Fibroblast of villous mesenchyme (primary cell): ENCODE measurements at regions not wholly inside any gene's neighbourhood (a gene's known extent, or its start where the extent isn't known, plus 50 kb on each side); places are given as distances from the start of the nearest gene placed in this dataset.

Experiments
- DNase-seq: peaks from one replicate; pipeline ENCODE4 v3.0.0-alpha.2; 2010; ENCODE audit warnings: low read depth
- H3K4me3 ChIP-seq: 2 replicates; pipeline ENCODE4 v1.5.1; 2011; ENCODE audit warnings: low read depth, mild to moderate bottlenecking, low read length
- TF ChIP-seq, protein P1 (sequence below): IDR thresholded peaks from 2 replicates; pipeline ENCODE4 v1.5.1; 2012; ENCODE audit warnings: low read depth, mild to moderate bottlenecking, low read length; ENCODE audit not compliant: insufficient read depth

DNA sequence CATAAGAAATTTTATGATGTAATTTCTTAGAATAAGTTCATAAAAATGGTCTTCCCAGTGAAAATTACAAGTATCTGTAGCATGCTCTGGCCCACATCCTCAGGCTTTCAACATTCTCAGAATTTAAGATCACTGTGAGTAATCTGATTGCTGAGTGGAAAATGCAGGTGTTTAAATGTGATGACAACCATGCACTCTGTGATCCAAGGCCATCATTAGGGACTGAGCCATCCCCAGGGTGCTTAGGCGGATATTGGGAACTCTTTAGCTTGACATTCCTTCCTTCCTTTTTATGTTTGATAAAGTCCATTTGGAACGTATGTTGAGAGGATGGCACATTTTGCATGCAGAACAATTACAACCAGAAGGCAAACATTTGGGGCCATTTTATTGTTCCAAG is 95.5 kb downstream of the ARL4C start:
- DNase-seq, result no peak
- TF ChIP-seq, protein P1, sequence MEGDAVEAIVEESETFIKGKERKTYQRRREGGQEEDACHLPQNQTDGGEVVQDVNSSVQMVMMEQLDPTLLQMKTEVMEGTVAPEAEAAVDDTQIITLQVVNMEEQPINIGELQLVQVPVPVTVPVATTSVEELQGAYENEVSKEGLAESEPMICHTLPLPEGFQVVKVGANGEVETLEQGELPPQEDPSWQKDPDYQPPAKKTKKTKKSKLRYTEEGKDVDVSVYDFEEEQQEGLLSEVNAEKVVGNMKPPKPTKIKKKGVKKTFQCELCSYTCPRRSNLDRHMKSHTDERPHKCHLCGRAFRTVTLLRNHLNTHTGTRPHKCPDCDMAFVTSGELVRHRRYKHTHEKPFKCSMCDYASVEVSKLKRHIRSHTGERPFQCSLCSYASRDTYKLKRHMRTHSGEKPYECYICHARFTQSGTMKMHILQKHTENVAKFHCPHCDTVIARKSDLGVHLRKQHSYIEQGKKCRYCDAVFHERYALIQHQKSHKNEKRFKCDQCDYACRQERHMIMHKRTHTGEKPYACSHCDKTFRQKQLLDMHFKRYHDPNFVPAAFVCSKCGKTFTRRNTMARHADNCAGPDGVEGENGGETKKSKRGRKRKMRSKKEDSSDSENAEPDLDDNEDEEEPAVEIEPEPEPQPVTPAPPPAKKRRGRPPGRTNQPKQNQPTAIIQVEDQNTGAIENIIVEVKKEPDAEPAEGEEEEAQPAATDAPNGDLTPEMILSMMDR, result no peak
- H3K4me3 ChIP-seq, result no peak overlapping the region

DNA sequence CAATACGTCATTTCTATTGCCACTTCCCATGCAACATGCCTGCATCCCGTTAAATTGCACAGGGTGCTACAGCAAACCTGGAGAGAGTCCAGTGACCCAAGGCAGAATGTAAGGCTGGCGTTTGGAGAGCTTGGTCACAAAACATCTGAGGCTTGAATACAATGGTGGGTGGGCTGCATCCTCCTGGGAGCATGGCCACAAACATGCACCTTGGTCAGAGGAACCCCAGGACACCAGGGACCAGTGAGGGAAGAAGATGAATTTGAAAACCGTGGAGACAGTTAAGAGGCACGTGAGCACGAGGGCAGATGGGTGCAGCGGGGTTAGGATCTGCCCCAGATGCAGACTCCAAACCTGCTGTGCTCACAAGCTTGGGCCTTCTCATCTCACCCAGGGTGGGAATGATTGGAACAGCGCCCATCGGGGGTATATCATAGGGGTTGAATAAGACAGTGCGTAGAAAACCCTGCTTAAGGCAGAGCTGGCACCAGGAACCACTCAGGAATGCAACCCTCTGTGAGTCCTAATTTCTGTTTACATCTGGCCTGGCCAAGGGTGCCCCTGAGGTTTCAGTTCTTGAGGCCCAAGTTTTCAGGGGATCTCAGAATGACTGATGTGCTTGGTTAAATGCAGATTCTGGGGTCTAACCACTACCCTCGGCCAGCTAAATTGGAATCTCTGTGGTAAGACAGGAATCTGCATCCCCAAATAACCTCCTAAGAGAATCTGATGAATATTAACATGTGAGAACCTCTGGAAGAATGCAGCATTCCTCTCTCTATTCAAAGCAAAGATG is 97.2 kb downstream of the ARL4C start:
- no peak overlapping the region for H3K4me3 ChIP-seq
- no peak for DNase-seq
- TF ChIP-seq, protein P1, result no peak

DNA sequence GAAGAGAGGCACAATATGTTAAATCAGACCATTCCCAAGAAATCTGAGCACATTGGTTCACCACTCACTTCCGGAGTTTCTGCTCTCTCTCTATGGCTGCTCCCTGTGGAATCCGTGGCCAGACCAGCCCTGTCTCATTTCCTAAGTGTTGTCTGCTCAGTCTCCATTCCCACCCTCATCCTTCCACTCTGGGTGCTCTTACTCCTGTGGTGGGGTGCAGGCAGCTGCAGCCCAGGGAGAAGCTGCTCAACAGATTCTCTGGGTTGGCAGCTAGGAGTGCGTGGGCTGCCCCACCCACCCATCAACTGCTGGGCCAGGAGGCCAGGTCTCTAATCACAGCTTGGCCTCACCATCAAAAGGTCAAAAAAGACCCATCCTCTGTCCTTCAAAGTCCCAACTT is 98.3 kb downstream of the ARL4C start:
- TF ChIP-seq, protein P1, result no peak
- DNase-seq, result no peak
- H3K4me3 ChIP-seq, result no peak overlapping the region

DNA sequence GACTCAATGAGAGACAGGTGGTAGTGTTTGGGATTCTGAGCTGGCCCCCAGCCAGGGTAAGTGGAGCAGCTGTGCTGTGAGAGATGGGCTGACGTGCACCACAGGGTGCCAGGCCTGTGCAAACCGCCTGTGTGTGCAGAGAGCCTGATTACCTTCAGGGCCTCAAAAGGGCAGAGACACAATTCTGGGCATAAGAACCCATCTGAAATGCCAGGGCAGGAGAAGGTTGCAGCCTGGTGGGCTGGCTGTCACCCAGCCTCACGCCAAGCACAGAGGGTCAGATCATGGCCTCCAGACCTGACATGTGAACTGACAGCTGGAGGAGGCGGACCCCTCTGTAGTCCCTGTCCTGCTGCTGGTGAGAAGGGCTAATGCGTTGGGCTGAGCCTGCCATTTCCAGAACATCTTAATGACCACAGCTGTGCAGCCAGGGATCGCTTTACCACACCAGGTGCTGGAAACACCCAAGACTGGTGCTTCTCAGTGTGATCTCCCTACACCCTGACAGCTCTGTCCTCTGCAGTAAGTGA is 100.9 kb downstream of the ARL4C start:
- no peak for DNase-seq
- TF ChIP-seq, protein P1, result no peak

DNA sequence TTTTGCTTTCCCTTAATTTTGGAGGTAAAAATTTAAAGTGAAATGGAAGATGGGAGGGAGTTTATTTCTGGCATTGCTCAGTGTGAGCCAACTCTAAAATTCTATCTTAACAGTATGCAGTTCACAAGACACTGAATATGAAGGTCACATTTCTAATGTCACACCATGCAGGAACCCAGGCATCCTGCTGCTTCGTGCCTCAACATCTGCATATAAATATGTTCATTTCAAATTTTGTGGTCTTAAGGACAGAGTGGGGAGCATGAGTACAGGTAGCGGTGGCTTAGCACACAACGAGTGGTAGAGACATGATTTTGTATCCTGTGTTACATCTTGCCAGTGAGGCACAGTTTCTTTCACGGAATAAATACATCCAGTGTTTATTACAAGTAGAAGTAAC is 102.4 kb downstream of the ARL4C start:
- DNase-seq, result no peak
- TF ChIP-seq, protein P1, result no peak
- H3K4me3 ChIP-seq, result no peak overlapping the region

More for the DNA sequence above, 100.9 kb downstream of the ARL4C start:
- H3K4me3 ChIP-seq, result no peak overlapping the region

DNA sequence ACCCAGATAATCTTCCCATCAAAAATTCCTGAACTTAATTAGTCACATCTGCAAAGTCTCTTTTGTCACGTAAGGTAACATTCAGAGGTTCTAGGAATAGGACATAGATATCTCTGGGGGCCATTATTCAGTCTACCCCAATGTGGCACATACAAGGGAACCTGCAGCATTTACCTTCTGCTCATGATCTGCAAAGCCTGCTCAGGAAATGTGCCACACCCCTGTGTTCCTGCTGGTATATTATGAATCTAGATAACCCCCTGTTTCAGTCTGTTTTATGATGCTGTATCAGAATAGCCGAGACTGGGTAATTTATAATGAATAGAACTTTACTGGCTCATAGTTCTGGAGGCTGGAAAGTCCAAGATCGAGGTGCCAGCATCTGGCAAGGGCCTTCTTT is 103.5 kb downstream of the ARL4C start:
- no peak overlapping the region for H3K4me3 ChIP-seq
- TF ChIP-seq, protein P1, result no peak
- no peak for DNase-seq
